NCI-H187 treated with DMSO at 0.1 percent for 48 hours (cell line): ENCODE measurements at regions not wholly inside any gene's neighbourhood (a gene's known extent, or its start where the extent isn't known, plus 50 kb on each side); places are given as distances from the start of the nearest gene placed in this dataset.
"Not testable (repeated sequence)": the region's sequence is repeated elsewhere in the genome, so short reads cannot be mapped to it uniquely, and the experiment has no call there.

ENCODE experiments used
- DNase-seq: peaks from one replicate; lab custom pipeline; 2025; lab: John Stamatoyannopoulos, UW

DNA sequence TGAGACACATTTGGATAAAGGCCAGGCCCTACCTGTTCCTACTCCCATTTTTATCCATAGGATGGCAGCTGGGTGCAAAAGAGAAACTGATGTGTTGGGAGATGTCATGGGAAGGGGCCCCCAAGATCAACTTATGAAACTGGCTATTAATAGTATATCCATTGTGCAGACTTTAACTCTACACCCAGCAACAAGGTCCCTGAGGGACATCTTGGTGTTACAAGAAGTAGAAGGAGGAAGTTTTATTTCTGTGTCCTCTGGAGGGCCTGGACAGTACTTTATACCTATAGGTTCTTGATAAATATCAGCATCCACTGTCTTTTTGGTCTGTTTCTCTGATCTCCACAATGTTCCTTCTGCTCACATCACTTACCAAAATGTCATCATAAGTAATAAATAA is 84.6 kb downstream of the BTG1 start:
- no peak for DNase-seq

DNA sequence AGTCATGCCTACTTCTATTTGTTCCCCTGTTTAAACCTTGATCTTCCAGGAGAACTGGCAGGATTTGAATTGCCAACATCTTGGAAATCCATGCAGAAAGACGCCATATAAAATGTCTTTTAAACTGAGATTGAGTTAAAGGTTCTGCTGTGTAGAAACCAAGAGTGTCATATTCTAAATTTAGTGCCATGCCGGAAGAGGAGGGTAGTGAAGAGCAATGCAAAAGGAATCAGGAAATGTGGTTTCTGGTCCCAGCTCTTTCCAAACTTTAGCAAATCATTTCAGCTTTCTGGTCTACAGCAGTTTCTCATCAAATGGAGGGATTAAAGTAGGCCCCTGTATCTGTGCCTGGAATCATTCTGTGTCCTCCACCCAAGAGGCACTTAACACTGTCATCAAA is 85.7 kb downstream of the BTG1 start:
- no peak for DNase-seq

DNA sequence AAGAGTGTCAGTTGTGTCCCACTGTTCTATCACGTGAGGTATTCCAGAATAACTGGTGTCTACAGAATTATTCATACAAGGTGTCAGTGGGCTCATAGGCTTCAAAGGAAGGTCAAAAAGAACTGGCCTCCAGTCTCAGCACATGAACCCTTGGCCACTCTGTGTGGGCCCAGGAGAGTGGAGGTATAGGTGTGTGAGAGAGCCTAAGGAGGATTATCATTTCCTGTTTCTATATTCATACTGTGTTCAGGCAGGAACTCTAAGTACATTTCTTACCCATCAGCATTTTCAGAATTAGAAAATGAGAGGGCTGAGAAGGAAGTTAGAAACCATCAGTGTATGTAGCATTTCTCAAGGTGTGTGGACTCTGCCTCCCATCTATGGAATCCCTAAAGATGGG is 87.0 kb downstream of the BTG1 start:
- no peak for DNase-seq

DNA sequence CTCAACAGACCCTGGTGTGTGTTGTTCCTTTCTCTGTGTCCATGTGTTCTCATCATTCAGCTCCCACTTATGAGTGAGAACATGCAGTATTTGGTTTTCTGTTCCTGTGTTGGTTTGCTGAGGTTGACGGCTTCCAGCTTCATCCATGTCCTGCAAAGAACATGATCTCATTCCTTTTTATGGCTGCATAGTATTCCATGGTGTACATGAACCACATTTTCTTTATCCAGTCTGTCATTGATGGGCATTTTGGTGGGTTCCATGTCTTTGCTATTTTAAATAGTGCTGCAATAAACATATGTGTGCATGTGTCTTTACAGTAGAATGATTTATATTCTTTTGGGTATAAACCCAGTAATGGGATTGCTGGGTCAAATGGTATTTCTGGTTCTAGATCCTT is 88.9 kb downstream of the BTG1 start:
- not testable (repeated sequence) for DNase-seq

DNA sequence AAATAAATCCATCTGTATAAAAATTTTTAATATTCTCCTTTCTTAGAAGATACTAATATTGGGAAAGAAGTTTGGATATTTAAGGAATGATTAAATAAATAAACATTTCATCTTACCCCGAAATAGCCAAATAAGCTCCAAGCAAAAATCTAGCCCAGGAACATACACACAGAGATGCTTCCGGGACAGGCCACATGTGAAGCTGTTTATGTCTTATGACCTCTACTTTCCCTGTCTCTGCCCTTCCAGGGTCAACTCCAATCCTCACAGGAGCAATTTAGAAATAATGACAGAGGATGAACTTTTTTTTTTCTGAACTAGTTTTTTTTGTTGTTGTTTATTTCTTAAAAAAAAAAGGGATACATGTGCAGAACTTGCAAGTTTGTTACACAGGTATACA is 89.4 kb downstream of the BTG1 start:
- DNase-seq: no peak

DNA sequence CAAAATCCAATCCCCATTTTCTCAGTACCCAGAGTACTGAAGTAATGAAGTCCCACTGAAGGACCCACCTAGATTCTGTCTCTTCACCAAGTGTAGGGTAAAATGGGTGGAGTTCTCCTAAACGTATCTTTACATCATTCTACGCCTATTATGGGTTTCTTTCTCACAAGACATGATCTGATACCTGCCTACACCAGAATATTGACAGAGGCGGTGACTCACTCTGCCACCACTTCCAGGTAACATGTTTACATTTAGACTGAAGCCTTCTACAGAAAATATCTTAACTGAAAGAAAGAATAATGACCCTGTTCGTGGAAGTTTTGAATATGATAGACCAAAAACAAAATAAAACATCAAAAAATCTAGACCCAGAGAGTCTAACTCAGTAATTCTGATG is 89.8 kb downstream of the BTG1 start:
- no peak for DNase-seq

DNA sequence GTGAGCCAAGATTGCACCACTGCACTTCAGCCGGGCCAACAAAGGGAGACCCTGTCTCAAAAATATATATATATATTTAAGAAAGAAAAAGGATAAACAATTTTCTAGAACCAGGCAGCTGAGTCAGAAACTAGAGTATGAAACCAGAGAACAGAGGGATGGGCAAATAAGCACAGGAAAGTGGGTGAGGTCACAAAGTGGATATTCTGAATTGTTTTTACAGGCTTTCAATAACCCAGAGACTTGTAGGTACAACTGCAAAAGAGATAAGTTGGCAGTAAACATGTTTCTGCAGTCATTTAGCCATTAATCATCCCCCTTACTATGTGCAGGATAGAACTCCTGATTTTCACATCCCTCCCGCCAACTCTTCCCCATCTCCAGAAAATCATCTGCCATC is 94.2 kb downstream of the BTG1 start:
- no peak for DNase-seq

DNA sequence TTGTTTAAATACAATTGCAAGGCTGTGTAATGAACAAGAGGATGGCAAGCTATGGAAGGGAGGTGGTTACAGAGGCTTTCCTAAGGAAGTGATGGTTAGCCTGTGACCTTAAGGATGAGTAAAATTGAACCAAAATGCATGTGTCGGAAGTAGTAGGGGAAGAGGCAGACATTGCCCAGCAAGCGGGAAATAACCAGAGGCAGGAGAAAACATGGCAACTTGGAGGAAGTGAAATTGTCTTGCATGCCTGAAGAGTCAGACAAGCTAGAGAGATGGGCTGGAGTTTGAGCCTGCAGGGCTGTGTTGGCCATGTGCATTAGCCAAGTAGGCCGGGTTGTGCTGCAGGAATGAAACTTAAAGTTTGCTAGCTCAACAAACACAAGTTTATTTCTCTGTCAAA is 96.2 kb downstream of the BTG1 start:
- DNase-seq: no peak

DNA sequence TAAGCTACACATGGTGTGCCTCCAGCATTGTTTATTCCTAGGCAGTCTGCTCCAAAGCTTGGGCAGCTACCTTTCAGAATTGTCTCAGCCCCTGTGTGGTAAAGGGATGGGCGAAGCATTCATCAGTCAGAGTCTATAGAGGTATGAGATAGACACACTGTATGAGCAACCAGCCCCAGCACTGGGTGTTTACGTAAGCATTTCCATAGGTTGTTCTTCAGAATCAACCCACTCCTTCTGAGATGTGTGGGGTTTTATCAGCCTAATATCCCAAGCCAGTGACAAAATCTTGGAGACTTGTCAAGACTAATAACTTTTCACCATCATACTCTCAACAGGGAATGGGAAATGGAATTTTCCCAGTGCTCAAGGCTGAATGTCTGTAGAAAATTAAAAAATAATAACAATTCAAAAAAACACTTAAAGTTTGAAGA is 98.2 kb downstream of the BTG1 start:
- no peak for DNase-seq

DNA sequence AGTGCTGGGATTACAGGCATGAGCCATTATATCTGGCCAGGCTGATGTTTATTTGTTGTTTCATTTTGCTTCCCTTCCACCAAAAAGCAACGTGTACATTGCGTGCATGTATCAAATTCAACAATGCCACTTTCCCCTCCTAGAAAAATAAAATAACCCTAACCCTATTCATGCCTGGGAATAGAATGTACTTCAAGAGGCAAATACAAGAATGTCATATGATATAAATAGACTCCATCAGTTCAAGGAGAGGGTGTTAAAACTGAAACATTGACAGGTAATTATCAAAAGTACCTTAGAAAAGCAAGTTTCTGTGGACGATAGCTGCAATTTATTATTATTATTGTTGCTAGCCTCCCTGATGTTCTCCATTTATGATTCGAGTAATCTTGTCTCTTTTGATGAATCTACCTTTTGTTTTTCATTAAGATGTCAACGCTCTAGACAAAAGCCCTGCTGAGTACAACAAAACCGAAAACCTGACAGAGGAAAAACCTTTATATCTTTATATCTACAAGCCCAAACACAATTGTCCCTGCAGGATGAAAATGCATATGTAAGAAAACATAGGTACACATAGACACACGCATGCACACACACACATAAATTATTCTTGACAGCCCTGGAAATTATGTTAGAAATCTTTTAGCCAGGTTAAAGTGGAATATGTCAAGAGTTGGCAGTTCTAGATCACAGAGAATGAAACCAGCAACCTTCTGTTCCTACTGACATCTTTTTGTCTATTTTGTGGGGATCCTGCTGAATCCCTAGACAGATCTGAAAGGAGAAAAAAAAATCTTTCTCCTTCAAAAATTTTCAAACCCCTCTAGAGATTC is 98.9 kb downstream of the BTG1 start:
- DNase-seq: no peak

DNA sequence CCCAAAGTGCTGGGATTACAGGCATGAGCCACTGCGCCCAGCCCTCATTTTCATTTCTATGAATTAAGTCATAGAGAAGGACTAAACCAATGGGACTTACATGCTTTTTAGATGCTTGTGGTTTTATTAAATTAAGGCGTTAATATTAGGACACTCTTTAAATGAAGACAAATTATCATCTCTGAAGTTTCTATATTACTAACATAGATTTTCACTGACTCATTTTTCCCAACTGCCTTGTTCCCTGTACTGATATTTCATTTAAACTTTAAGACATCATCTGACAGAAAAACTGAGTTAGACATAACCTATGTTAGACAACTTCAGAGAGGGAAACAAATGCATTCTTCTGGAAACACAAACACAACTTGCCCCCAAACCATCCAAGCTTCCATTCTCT is 99.8 kb downstream of the BTG1 start:
- DNase-seq: no peak

DNA sequence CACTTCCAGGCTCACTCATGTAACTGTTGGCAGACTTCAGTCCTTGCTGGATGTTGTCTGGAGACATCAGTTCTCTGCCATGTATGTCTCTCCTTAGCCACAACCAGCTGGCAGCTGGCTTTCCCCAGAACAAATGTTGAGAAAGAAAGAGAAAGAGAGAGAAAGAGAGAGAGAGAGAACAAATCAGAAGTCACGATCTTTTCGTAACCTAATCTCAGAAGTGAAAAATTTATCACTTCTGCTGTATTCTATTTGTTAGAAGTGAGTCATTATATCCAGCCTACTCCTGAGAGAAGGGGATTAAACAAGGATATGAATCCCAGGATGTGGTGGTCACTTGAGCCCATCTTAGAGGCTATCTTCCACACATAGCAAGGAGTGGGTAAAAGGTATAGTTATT is 101.2 kb downstream of the BTG1 start:
- no peak for DNase-seq

DNA sequence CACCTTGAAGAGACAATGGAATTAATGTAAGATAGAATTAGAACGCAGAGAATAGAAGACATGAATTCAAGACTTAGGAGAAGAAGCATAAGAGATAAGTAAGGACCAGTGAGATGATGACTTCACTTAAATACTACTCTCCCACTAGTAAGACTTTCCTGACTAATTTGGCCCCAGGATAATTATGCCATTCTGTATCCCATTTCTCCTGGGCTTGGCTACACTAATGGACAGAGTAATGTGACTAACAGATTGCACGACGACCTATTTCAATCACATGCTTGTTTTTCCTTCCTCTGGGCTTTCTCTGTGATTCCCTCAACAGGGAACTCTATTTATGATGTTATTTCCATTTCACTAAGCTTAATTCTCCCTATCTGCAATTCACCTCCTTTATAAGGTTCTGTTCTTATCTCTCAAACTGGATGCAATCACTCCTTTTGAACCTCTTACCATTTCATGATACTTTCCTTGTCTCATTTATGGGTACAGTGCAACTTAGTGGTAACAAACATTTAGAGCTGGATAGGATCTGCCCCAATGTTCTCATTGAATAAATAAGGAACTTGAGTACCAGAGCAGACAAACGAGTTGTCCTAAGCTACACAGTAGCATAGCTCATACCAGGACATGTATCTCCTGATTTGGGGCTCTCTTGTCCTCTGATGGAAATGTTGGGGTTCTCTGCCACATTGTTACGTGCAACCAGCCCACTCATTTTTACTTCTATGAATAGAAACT is 102.7 kb downstream of the BTG1 start:
- DNase-seq: no peak

DNA sequence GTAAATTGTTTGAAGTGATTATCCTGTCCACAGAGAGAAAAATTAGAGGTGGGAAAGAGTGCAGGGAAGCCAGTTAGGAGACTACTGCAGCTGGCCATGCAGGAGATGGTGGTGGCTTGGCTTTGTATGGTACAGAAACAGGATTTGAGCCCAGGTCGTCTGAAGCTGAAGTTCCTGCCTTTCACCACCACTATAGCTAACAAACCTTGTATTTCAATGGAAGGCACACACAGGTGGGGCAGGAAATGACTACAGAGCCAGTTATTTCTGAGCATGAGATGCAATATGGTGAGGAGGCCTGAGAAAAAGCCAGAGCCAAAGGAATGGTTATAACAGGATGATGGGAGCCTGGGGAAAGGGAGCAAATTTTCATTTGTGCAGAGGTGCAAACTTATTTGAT is 103.9 kb downstream of the BTG1 start:
- DNase-seq: no peak

DNA sequence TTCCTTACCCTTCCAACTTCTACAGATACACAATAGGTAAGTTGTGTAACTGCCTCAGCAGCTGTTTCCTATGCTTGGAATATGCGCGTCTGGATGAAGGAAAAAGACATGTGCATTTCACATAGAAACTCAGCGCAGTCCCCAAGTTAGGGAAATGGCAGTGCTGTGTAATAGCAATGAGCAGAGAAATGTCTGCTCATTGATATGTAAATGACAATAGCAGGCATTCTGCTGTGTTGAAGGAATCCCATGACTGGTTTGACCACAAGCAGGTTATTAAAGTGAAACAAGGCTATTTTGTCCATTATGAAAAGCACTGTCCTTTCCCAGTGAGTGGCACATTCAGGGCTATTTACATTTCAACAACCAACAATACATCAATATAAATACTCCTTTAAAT is 106.6 kb downstream of the BTG1 start:
- DNase-seq: no peak

DNA sequence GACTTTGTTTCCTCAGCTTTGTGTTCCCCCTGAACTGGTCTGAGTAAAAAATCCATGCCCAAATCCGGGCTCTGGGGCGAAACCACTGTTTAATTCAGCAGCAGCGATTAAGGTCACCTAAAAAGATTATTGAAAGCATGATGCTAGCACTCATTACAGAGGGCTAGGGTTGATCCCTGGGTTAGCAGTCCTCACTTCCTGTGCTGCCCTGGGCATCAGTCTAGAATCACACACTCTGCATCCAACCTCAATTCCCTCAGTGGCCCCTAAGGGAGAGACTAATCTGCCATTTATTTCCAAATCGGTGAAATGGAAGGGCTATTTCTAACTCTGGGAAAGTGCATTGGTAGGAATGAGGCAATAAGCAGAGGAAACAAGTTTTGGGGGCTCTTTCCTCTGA is 107.2 kb downstream of the BTG1 start:
- no peak for DNase-seq

DNA sequence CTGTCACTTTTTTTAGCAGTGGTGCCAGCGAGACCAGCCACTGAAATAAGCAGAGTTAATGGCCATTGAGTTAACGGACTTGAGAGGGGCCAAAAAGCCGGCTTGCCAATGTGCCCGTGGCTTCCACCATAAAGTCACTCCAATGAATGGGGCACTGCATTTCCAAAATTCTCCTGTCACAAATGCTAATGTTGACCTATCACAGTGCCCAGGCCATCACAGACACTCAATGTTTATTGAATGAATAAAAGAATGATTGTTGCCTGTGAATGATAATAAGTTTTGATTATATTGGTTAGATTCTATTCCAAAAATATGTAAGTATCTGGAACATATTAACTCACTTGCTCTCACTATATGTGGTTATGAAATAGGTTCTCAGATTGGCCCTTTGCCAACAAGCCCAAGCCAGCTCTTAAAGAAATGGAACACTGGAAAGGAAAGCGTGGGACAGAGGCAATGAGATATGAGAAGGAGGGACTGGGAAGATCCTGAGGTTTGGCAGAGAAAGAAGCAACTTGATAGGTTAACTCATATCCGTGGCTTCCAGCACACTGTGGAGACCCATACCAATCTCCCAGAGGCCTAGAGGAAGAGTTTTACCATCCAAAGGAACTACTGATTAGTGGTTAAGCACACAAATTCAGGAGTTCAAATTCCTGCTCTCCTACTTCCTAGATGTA is 108.7 kb downstream of the BTG1 start:
- no peak for DNase-seq

DNA sequence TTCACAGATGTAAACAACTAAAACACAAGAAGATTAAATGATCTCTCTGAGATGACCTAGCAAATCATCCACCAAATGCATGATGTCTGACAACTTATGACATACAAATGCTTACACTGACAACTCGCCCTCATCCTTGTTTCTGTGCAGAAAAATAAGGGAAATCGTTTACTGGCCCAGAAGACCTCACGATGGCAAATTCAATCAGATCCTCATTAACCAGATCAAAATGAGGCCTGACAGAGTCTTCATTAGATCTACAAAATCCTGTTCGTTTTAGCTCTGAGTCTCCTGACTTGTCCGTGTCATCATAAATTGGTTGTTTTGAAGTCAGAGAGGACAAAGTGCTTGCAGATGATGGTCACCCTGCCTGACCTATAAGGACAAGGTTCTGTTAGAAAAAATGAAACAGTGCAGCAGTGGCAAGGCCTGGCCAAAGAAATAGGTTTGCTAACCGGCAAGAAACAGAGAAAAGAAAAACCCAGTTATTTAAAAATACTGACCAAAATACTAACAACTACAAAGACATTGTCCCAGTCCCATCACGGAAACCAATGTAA is 109.5 kb downstream of the BTG1 start:
- no peak for DNase-seq

DNA sequence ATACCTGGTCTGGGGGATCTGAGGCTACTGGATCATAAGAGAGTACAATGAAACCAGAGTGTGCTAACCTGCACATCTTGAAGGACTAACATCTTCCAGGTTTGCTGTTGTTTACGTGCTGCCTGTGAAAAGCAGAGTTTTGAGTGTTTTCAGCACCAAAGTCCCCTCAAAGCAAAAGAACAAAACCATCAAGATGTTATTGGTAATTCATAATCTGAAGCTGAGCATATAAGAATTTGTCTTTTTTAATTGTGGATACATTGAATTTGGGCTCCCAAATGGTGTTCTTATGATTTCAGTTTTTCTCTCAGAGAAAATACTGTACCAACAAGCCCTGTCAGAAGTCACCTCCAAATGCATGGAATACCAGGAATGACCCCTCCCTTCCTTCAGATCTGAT is 110.2 kb downstream of the BTG1 start:
- DNase-seq: no peak

DNA sequence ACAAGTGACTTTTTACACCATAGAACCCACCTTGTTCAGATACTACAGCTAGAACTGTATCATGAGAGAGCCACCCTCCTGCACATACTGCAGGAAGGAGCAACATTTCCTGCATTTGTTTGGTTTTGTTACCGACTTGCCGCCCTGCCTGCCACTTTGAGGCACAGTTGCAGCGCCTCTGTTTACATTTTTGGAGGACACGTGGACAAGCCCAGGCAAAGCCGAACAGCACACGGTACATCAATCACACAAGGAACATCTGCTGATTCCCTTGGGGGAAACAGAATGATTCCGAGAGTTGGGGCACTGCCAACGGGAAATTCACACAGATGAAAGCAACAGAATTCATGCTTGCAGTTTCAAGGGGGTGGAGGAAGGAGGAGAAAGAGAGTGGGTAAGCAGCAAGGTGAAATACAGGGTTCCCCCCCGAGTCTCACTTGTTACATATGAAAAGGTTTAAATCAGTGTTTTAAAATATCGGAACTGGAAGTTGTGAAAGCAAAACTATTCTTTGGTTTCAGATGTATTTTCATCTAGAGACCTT is 110.7 kb downstream of the BTG1 start:
- peak; percentile 91 for DNase-seq

DNA sequence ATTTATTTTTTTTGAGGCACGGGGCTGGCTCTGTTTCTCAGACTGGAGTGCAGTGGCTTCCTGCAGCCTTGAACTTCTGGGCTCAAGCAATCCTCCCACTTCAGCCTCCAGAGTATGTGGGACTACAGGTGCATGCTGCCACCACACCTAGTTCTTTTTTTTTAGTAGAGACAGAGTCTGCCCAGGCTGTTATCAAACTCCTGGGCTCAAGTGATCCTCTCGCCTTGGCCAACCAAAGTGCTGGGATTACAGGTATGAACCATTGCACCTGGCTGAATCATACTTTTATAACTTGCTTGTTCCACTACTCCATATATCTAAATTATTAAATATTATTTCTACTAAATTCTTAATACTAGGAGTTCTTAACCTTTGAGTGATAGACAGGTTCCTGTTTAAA is 111.6 kb downstream of the BTG1 start:
- no peak for DNase-seq

DNA sequence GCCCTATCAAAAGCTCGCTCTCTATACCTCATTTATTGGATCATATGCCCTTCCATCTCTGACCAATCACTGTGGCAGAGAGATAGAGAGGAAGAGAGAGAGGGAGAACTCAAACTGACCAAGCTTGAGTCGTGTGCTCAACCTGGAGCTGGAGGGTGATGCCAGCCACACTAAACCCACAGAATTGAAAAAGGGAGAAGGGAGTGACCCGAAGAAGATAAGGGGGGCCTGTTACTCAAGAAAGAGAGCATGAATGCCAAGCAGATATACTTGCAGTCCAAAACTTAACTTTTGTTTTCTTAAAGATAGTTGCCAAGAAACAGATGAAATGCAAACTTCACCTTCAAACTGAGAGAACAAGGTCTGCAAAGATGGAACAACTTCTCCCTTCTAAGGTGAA is 112.7 kb downstream of the BTG1 start:
- DNase-seq: no peak
